K562 (cell line): ENCODE measurements at regions not wholly inside any gene's neighbourhood (a gene's known extent, or its start where the extent isn't known, plus 50 kb on each side); places are given as distances from the start of the nearest gene placed in this dataset.

Experiments
- ATAC-seq: fragments of 200-7000 bp; cut with Tn5 transposase; 3 replicates; pipeline ENCODE4 v1.9.1; 2020; ENCODE audit warnings: moderate library complexity
- BruUV-seq: library from RNA; stranded (reverse); fragments of 400-500 nt; replicated peaks from 2 replicates; lab custom pipeline; 2021; lab: Mats Ljungman, UMichigan
- CTCF ChIA-PET: fragments of 300-600 bp; formaldehyde crosslinking; extraction: SDS; loops from one replicate; lab custom pipeline; 2021; ENCODE audit warnings: low intra/inter-chr PET ratio; lab: Yijun Ruan, JAX
- POLR2A ChIA-PET: fragments of 300-600, 350-650 bp; sonication (Branson Sonifier 250); formaldehyde crosslinking; extraction: SDS; loops from one replicate; lab custom pipeline; 2021; ENCODE audit warnings: antibody characterized with exemption, inconsistent platforms; lab: Yijun Ruan, JAX
- DNase-seq, 4 experiments: peaks; one replicate each; pipeline versions ENCODE4 v3.0.0 to v3.0.0-alpha.2; 2011 to 2018; ENCODE audit warnings: low spot score in 3 of 4, mixed read lengths in 3 of 4; ENCODE audit errors: extremely low read depth in 1 of 4
- FAIRE-seq: peaks from 2 replicates; lab custom pipeline; 2011; peaks lifted over from hg19 to GRCh38; lab: Jason Lieb, UNC
- H2AFZ ChIP-seq: 2 replicates; pipeline ENCODE4 v1.6.0; 2011; ENCODE audit warnings: low read depth, low read length, control low read depth, inconsistent platforms
- H3K27ac ChIP-seq: fragments of 200-600 bp; 3 replicates; pipeline ENCODE4 v1.8.0; 2011; ENCODE audit warnings: low read depth, mild to moderate bottlenecking, control low read depth, inconsistent platforms, low read length, moderate library complexity, mixed read lengths; ENCODE audit errors: extremely low read depth
- H3K27me3 ChIP-seq, 2 experiments: fragments of 300-600 bp in 1 of 2; 2 replicates in 1 of 2; 3 replicates in 1 of 2; pipeline versions ENCODE4 v1.6.0 to v1.8.0; 2011; ENCODE audit warnings: inconsistent platforms in 2 of 2, low read length in 2 of 2, mild to moderate bottlenecking in 1 of 2, mixed read lengths in 1 of 2, moderate library complexity in 1 of 2; ENCODE audit not compliant: control insufficient read depth in 2 of 2, insufficient read depth in 2 of 2
- H3K36me3 ChIP-seq: fragments of 300-600 bp; 3 replicates; pipeline ENCODE4 v1.8.0; 2011; ENCODE audit warnings: mild to moderate bottlenecking, low read length, inconsistent platforms; ENCODE audit not compliant: control insufficient read depth, insufficient read depth
- H3K4me1 ChIP-seq, 2 experiments: fragments of 200-600 bp in 1 of 2; replicated peaks in 1 of 2; 2 replicates in 1 of 2; 3 replicates in 1 of 2; pipeline versions ENCODE4 v1.5.1 to v1.8.0; 2011; ENCODE audit warnings: inconsistent platforms in 2 of 2, low read length in 2 of 2, mild to moderate bottlenecking in 1 of 2, mixed read lengths in 1 of 2, moderate library complexity in 1 of 2; ENCODE audit not compliant: control insufficient read depth in 2 of 2, insufficient read depth in 2 of 2
- H3K4me2 ChIP-seq: 2 replicates; pipeline ENCODE4 v1.6.1; 2011; ENCODE audit warnings: low read length, control low read depth, inconsistent platforms, mixed read lengths; ENCODE audit not compliant: insufficient read depth
- H3K4me3 ChIP-seq: fragments of 200-600 bp; sonication (generic), shearing (Covaris generic); 2 replicates; pipeline ENCODE4 v1.5.1; 2016; ENCODE audit warnings: control low read depth, inconsistent platforms
- H3K79me2 ChIP-seq: fragments of 200-600 bp; 3 replicates; pipeline ENCODE4 v1.8.0; 2011; ENCODE audit warnings: low read length, inconsistent platforms; ENCODE audit not compliant: control insufficient read depth, insufficient read depth
- H3K9ac ChIP-seq, 2 experiments: 2 replicates each; pipeline versions ENCODE4 v1.6.0 to v1.6.1; 2011; ENCODE audit warnings: low read depth in 2 of 2, low read length in 2 of 2, control low read depth in 1 of 2, inconsistent platforms in 1 of 2, mild to moderate bottlenecking in 1 of 2, mixed read lengths in 1 of 2; ENCODE audit not compliant: insufficient read depth in 1 of 2
- H3K9me1 ChIP-seq: one replicate; pipeline ENCODE4 v1.6.0; 2011; ENCODE audit warnings: inconsistent platforms, mild to moderate bottlenecking, low read length, moderate library complexity; ENCODE audit not compliant: control insufficient read depth, insufficient read depth
- H3K9me3 ChIP-seq: replicated peaks from 2 replicates; pipeline ENCODE4 v1.5.1; 2011; ENCODE audit warnings: low read depth, low read length, inconsistent platforms; ENCODE audit not compliant: control insufficient read depth, insufficient read depth
- H4K20me1 ChIP-seq: replicated peaks from 2 replicates; pipeline ENCODE4 v1.6.1; 2011; ENCODE audit warnings: low read length, inconsistent platforms, mixed read lengths; ENCODE audit not compliant: control insufficient read depth, insufficient read depth
- BRD9 ChIP-seq: fragments of 450-650 bp; IDR thresholded peaks from 2 replicates; pipeline ENCODE4 v1.6.1; 2018; ENCODE audit warnings: low read depth; ENCODE audit not compliant: partially characterized antibody
- CBX3 ChIP-seq, 2 experiments: IDR thresholded peaks; 1 replicate in 1 of 2; 2 replicates in 1 of 2; pipeline ENCODE4 v1.6.1; 2012; ENCODE audit warnings: inconsistent platforms in 2 of 2, low read length in 2 of 2, borderline replicate concordance in 1 of 2, control low read depth in 1 of 2
- CC2D1A ChIP-seq: fragments of 450-650 bp; IDR thresholded peaks from 2 replicates; pipeline ENCODE4 v1.6.1; 2017; ENCODE audit warnings: mild to moderate bottlenecking
- CGGBP1 ChIP-seq: fragments of 250-450 bp; sonication (Bioruptor Pico); IDR thresholded peaks from 2 replicates; pipeline ENCODE4 v1.9.0; 2021; ENCODE audit warnings: mild to moderate bottlenecking
- CREM ChIP-seq: IDR thresholded peaks from 2 replicates; pipeline ENCODE4 v1.6.1; 2014; ENCODE audit warnings: antibody characterized with exemption, low read depth
- GTF2E2 ChIP-seq: fragments of 200-800 bp; sonication (Bioruptor generic); IDR thresholded peaks from 2 replicates; pipeline ENCODE4 v1.6.1; 2016; ENCODE audit warnings: missing genetic modification characterization, missing compliant biosample characterization
- HCFC1 ChIP-seq: IDR thresholded peaks from 2 replicates; pipeline ENCODE4 v1.6.1; 2012; ENCODE audit warnings: low read depth, low read length, improper control_type of control experiment
- MCM7 ChIP-seq, 2 experiments: fragments of 450-650 bp; IDR thresholded peaks; 2 replicates each; pipeline ENCODE4 v1.6.1; 2016 to 2018
- MEIS2 ChIP-seq: fragments of 450-650 bp; IDR thresholded peaks from 2 replicates; pipeline ENCODE4 v1.6.1; 2014; ENCODE audit warnings: mild to moderate bottlenecking; ENCODE audit not compliant: partially characterized antibody
- MYC ChIP-seq, 2 experiments: fragments of 250-450 bp in 1 of 2; sonication (Bioruptor Pico) in 1 of 2; IDR thresholded peaks; 2 replicates each; pipeline versions ENCODE4 v1.5.1 to v1.6.1; 2012 to 2021; ENCODE audit warnings: low read depth in 2 of 2, borderline replicate concordance in 1 of 2, improper control_type of control experiment in 1 of 2, low read length in 1 of 2, mild to moderate bottlenecking in 1 of 2, moderate library complexity in 1 of 2
- POLR2AphosphoS5 ChIP-seq: IDR thresholded peaks from 2 replicates; pipeline ENCODE4 v1.6.1; 2011; ENCODE audit warnings: mild to moderate bottlenecking, low read depth, low read length, moderate library complexity; ENCODE audit not compliant: control insufficient read depth, insufficient read depth
- RBM22 ChIP-seq: fragments of 200-400 bp; formaldehyde crosslinking; IDR thresholded peaks from 2 replicates; pipeline ENCODE4 v1.6.1; 2018; ENCODE audit warnings: low read length, low read depth; ENCODE audit not compliant: poor library complexity, severe bottlenecking
- SAFB ChIP-seq: fragments of 200-400 bp; formaldehyde crosslinking; IDR thresholded peaks from 2 replicates; pipeline ENCODE4 v1.6.1; 2017; ENCODE audit warnings: low read depth, low read length, borderline replicate concordance
- VEZF1 ChIP-seq: fragments of 200-800 bp; sonication (Bioruptor generic); IDR thresholded peaks from 2 replicates; pipeline ENCODE4 v1.6.1; 2017; ENCODE audit warnings: missing genetic modification characterization, missing compliant biosample characterization
- ZBTB17 ChIP-seq: fragments of 450-650 bp; formaldehyde crosslinking; IDR thresholded peaks from 2 replicates; pipeline ENCODE4 v1.4.0; 2020; ENCODE audit warnings: mild to moderate bottlenecking
- ZNF121 ChIP-seq: sonication (generic); formaldehyde crosslinking; conservative IDR thresholded peaks from 2 replicates; pipeline ENCODE4 v1.8.0; 2022; ENCODE audit warnings: missing genetic modification reagents
- ZNF224 ChIP-seq: sonication (generic); formaldehyde crosslinking; IDR thresholded peaks from 2 replicates; pipeline ENCODE4 v1.8.0; 2022; ENCODE audit warnings: mild to moderate bottlenecking, missing genetic modification reagents
- ZNF239 ChIP-seq: fragments of 250-450 bp; sonication (Bioruptor Pico); IDR thresholded peaks from 2 replicates; pipeline ENCODE4 v1.4.0; 2020; ENCODE audit warnings: mild to moderate bottlenecking
- ZNF512 ChIP-seq: IDR thresholded peaks from 2 replicates; pipeline ENCODE4 v1.6.1; 2016; ENCODE audit warnings: missing genetic modification characterization, missing compliant biosample characterization
- WGBS: fragments of 100-300 bp; shearing (Covaris generic); methylation state at CpG from one replicate; pipeline ENCODE4 v1.1.6; 2016; ENCODE audit warnings: low coverage, mixed read lengths; ENCODE audit not compliant: insufficient coverage; ENCODE audit errors: missing lambda C conversion rate; 5-methylcytosine and 5-hydroxymethylcytosine counted together
- in situ Hi-C: fragments of 300-500 bp; cut with MboI; formaldehyde crosslinking; loops from 4 replicates; pipeline ENCODE4 v1.15.0; 2018; ENCODE audit warnings: inconsistent platforms, mixed read lengths
- intact Hi-C: fragments of 100-400 bp; cut with micrococcal nuclease; formaldehyde crosslinking; loops from 2 replicates; pipeline ENCODE4 v1.14.2; 2022

GRCh38 chrX:10741550-10741949 lies 121.2 kb upstream of the MID1 start:
- no peaks in the 10 kb centered on the region for H3K79me2 ChIP-seq
- no peak overlapping the region for H3K4me2 ChIP-seq
- H2AFZ ChIP-seq = no peak overlapping the region
- BruUV-seq = no TSS peak
- ATAC-seq = no peak
- no peaks in the 10 kb centered on the region for H3K9me1 ChIP-seq
- TF ChIP-seq MEIS2 = no peak
- no peak for TF ChIP-seq CBX3 (IDR thresholded peaks at IDR 0.05; ENCODE audit: borderline replicate concordance in 1 of 2, low read length in 2 of 2)
- TF ChIP-seq ZBTB17 (CRISPR knock-in tag) = no peak
- TF ChIP-seq CREM = no peak
- TF ChIP-seq ZNF239 (CRISPR knock-in tag) = no peak
- no peak for TF ChIP-seq ZNF512 (tag)
- no peak for TF ChIP-seq RBM22
- TF ChIP-seq MYC (IDR thresholded peaks at IDR 0.05; ENCODE audit: low read depth, low read length) = no peak
- TF ChIP-seq MYC (CRISPR knock-in tag; IDR thresholded peaks at IDR 0.05; ENCODE audit: borderline replicate concordance, low read depth) = no peak
- TF ChIP-seq SAFB = no peak
- no peak for TF ChIP-seq BRD9
- TF ChIP-seq MCM7 (IDR thresholded peaks at IDR 0.05) = no peak
- TF ChIP-seq HCFC1 = no peak
- no peak for TF ChIP-seq ZNF224 (CRISPR knock-in tag)
- no peak for TF ChIP-seq VEZF1 (CRISPR knock-in tag)
- no peak for TF ChIP-seq CC2D1A
- TF ChIP-seq CGGBP1 (CRISPR knock-in tag) = no peak
- no peak for TF ChIP-seq POLR2AphosphoS5
- TF ChIP-seq ZNF121 (CRISPR knock-in tag) = no peak
- no peak for TF ChIP-seq GTF2E2 (tag)
- H3K4me3 ChIP-seq = no peak overlapping the region
- H4K20me1 ChIP-seq = no peaks in the 10 kb centered on the region
- DNase-seq = no peak
- no peak overlapping the region for H3K9ac ChIP-seq
- WGBS = 0% methylated on average over 2 of the region's 2 CpGs
- CTCF ChIA-PET = no interaction called here
- POLR2A ChIA-PET = no interaction called here
- no peaks in the 10 kb centered on the region for H3K27me3 ChIP-seq
- no peak for FAIRE-seq
- intact Hi-C loops = no loop called here
- in situ Hi-C loops = no loop called here
- no peaks in the 10 kb centered on the region for H3K9me3 ChIP-seq
- H3K36me3 ChIP-seq = no peaks in the 10 kb centered on the region
- H3K27ac ChIP-seq = no peak overlapping the region
- no peaks in the 10 kb centered on the region for H3K4me1 ChIP-seq
